Right lung (tissue), 2 donors: ENCODE measurements at regions not wholly inside any gene's neighbourhood (a gene's known extent, or its start where the extent isn't known, plus 50 kb on each side); places are given as distances from the start of the nearest gene placed in this dataset.
"Not testable (repeated sequence)": the region's sequence is repeated elsewhere in the genome, so short reads cannot be mapped to it uniquely, and the experiment has no call there.

Source experiments
- DNase-seq, 2 donors: peaks; one replicate each; pipeline ENCODE4 v3.0.0-alpha.2; 2013

DNA sequence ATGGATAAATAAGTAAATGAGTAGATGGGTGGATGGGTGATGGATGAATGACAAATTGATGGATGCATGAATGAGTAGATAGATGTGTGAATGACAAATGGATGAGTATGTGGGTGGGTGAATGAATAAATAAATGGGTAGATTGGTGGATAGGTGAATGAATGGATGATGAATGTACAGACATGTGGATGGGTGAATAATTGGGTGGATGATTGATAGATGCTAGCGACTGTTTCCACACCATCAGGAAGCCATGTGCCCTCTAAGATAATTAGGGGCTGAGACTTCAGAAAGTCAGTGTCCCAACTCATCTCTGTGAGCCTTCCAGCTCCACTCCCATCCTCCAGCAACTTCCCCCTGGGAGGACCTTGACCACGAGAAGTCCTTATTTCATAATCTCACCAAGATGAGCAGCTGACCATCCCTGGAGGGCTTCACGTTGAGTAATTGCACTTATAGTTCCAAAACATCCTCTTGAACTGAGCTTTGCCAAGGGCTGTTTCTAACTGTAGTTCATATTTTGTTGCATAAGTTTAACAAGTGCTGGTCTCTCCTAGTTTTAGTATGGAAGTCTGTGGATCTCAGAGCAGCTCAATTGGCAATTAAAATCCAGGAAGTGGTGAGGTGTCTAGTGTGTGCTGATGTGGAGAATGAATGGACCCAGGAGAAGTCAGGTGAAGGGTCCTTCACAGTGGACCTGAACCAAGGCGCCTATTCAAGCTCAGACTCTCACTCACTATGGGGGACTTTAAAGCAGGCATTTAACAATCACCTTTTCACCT lies 295.7 kb downstream of the ADGRD1 start:
- no peak for DNase-seq

DNA sequence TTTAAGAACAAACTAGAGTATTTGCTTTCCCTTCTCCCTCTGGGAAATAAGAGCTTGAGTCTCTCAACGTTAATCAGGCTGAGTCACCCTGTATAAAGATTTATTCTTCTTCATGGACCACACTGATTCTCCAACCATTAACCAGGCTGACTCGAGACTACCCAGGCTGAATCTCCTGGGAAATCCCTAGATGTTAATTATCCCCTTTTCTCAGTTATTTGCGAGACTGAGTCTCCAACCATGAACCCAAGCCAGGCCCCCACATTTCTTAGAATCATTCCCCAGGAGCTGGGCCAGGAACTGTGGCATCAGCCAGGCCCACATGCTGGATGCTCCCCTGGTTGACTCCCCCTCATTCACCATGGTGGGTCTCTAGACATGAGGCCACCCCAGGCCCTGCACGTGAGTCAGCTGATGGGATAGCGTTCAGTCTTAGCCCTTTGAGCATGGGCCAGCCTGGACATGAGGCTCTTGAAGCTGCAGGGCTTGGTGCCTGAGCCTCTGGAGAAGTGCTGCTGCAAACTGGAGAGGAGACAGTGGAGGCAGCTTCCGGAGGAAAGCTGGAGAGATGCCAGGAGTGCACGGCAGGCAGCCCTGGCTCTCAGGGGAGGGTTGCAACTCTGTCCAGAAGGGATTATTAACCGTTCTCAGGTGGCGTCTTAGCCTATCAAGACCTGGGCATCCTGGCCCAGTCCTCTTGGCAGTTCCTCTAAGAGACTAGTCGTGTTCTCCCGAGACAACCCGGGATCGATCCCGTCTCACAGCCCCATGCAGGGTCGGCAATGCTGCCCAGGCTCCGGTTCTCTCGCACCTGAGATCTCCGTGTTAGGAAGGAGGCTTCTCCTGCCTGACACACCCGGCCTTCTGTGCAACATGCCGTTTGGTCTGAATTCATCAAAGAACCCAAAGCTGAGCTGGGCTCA lies 296.6 kb downstream of the ADGRD1 start:
- no peak for DNase-seq

DNA sequence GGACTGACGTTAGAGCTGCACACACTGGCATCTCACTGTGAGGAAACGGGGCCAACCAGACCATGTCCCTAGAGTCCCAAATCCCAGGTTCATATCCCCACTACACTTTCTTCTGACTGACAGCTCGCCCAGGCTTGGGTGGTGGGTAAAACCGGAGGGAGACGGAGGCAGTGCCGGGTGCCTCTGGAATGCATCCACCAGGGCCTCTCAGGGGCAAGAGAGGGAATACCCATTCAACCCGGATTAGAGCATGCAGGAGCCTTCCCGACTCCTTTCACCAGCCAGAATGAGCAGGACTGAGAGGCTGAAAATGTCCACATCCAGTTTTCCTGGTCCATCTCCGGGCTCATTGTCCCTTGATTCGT lies 297.2 kb downstream of the ADGRD1 start:
- no peak for DNase-seq

DNA sequence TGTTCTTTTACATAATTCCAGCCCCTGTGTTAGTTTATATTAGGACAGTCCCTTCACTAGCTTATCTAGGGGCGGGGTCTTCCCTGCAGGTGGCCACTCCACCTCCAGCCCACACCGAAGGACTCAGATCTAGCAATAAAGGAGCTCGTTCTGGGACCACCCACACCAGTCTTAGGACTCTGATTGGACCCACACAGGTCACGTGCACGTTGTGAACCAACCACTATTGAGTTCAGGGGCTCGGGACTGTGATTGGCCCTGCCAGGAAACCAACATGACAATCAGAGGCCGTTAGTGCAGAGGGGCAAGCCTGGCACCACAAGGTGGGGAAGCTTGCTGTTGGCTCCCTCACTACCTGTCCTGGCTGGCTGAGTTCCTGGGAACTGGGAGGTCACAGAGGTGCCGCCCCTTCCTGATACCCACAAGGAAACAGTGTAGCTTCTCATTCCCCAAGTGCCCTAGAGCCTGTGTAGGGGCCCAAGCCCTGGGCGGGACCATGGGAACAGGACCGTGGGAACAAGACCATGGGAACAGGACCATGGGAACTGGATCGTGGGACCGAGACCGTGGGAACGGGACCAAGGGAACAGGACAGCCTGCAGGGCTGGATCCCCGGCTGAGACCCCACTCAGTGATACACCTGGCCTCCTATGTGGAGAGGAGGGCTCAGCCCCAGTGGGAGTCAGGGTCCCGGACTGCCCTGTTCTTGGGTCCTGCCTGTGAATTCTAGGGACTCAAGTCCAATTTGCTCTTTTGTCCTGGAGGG lies 297.8 kb downstream of the ADGRD1 start:
- no peak for DNase-seq

DNA sequence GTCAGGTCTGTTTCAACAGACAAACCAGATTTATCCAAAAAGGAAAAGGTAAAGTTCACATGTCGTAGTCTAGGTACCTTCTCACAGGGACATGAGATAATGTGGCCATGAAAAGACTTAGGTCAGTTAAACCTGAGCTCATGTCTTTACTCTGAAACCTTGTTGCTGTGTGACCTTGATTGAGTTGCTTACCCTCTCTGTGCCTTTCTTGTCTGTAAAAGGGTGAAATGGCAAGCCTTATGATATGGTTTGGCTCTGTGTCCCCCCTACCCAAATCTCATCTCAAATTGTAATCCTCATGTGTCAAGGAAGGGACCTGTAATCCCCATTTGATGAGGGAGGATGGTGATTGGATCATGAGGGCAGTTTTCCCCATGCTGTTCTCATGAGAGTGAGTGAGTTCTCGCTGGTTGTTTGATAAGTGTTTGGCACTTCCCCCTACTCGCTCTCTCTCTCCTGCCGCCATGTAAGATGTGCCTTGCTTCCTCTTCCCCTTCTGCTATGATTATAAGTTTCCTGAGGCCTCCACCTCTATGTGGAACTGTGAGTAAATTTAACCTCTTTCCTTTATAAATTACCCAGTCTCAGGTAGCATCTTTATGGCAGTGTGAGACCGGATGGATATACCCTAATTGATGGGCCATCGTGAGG lies 299.8 kb downstream of the ADGRD1 start:
- no peak for DNase-seq

DNA sequence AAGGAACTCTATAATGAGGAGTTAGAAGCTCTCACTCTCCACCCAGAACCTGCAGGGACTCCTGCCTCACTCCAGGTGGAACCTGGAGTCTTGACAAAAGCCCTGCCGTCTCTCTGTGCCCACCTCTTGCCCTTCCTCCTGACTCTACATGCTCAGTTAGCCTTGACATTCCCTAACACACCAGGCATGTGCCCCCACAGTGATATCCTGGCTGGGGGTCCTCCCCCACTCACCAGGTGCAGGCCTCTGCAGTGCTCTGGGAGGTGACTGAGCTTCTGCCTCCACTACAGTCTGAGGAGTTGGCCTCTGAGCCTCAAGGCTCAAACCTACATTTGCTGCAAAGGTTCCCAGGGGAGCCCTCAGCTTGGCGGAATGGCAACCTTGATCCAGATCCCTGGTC lies 300.7 kb downstream of the ADGRD1 start:
- DNase-seq: no peak

DNA sequence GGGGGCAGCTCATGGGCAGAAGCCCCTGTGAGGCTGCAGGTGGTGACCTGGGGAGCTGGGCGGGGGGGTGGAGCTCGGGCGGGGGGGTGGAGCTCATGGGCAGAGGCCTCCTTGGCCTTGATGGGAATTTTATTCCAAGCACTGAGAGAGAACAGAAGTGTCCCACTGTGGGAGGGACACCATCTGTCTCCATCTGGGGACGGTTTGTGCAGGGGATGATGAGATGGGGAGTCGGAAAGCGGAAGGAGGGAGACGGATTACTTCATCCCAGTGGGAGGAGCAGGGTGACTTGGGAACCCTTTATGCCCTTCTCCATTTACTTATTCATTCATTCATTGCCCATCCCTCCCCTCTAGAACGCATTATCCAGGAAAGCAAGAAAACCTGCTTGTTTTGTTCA lies 304.7 kb downstream of the ADGRD1 start:
- DNase-seq: no peak

DNA sequence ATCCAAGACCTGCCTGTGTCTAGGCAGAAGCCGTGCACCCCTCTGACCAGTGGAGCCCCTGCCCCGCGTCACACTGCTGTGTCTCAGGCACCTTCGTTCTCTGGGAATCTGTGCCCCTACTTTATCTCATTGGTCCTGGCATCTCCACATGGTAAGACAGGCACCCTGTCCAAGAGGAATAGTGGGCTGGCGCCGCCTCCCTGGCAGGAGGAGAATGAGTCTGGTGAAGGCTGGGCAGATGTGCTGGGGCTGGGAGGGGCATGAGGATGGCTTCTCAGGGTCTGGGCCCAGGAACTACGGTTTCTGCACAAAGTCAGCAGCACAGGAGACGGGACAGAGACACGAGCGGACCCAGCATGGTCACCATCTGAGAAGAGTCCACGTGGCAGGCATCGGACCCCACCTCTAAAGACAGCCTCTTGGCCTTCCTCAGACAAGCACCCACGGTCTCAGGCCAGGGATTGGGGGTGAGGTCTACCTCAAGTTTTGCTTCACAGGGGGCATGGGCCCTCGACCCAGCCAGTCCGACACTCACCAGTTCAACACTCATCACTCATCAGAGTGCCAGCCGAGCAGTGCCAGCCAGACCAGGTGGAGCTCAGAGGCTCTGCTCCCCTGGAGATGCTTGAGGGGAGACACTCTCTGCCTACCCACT lies 306.7 kb downstream of the ADGRD1 start:
- no peak for DNase-seq

DNA sequence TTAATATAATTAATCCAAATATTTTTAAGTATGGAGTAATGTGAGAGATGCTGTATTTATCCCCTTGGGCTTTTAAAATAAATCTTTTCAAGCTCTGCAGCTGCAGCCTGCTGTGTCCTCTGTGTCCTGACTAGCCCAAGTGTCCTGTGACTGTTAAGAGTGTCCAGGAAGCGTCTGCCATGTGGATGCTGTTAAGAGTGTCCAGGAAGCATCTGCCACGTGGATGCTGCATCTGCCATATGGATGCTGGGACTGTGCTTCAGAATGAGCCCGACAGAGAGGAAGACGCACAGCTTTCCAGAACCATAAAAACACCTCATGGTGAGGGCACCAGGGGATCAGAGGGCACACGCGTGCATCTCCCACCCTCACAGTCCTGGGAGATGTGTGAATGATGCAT lies 307.2 kb downstream of the ADGRD1 start:
- DNase-seq: no peak

DNA sequence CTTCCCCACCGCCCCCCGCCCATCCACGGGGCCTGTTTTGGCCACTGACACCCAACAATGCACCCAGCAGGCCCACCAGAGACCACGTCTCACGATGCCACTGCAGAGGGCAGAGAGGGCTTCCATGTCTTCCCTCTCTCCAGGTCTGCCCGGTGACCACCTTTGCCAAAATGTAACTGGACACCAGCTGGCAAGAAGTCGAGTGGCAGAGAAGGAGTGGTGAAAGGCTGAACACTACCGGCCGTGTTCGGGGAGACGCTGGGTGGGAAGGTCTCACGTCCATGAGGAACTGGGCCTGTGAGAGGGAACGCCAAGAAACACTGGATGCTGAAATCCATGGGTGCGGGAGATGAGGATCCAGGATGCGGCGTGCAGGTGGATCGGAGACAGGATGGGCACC lies 308.2 kb downstream of the ADGRD1 start:
- DNase-seq: no peak

DNA sequence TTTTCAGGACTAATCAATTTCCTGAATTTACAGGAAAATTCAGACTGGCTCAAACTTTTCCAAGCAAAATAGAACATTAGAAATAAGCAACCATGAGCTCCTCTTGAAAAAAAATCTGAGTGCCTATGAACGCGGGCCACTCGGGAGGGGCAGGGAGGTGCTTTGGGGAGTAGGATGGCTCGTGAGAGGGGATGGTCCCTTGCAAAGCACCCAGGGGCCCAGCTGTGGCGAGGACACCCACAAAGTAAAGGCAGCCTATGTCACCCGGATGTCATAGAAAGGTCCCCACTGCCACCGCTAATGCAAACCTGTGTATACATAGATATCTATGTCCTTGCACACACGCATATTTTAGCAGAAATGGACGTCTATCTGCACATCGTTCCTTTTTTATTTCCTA lies 309.9 kb downstream of the ADGRD1 start:
- DNase-seq: no peak

DNA sequence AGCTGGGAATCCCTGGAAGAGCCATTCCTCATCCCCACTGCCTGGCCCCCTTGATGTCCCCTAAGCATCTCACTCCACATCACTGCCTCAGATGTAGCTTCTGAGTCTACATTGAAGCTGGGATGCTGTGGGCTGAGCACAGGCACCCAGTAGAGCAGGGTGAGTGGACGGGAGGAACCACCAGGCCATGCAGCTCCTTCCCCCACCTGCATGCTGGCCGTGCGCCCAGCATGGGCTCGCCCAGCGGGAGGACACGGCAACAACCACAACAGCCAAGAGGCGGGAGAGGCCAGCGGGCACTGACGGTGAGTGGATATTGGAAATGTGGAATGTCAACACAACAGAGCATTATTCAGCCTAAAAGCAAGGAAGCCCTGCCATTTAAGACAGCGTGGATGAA lies 310.9 kb downstream of the ADGRD1 start:
- DNase-seq: no peak

DNA sequence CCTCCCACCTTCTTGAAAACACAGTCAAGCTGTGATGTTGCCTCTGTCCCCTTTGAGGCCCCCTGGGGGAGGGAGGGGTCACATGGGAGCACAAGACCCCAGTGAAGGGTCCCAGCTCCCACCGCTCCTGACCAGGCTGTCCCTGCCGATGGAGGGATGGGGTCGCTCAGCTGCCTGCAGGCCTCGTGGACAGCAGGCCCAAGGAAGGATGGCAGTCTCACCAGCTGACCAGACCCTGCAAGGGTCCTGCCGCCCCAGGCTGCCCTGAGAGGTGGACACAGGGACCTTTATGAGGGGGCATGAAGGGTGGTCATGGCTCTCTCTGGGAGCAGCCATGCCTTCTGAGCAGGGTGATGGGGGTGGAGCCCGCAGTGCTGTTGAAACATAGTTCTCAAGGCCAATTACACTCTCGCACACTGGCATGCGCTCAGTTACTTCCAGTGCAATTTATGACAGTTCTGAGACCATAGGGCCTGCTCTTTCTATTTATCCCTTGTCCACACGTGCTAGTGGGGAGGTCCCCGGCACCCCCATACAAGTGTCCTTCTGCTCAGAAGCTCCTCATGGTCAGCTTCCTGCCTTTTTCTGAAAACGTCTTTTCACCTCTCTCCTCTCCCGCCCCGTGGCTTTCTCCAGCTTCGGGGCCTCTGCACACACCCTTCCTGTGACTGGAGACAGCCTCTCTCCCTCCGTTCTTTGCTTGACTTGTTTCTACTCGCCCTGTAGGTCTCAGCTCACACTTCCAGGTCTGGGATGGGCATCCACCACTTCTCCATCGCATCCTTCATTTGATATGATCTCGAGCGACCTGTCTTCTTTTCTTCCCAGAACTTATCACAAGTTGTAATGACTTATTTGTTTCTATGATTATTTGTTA lies 313.1 kb downstream of the ADGRD1 start:
- no peak for DNase-seq

DNA sequence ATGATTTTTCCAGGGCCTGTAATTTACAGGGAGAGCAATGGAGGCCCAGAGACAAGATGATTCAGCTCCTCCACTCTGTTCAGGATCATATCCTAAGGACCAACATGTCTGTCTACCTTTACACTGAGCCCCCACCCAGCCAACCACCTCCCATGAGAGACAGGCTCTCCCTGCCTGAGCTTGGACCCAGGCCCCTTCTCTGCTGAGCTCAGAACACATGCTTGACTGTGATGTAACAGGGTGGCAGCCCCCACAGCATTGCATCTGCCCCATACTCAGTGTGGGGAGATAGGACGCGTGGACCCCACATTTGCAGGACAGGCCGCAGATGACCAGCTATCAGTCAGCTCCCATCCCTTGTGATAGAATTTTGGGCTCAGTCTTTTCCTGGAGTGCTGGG lies 313.9 kb downstream of the ADGRD1 start:
- no peak for DNase-seq

DNA sequence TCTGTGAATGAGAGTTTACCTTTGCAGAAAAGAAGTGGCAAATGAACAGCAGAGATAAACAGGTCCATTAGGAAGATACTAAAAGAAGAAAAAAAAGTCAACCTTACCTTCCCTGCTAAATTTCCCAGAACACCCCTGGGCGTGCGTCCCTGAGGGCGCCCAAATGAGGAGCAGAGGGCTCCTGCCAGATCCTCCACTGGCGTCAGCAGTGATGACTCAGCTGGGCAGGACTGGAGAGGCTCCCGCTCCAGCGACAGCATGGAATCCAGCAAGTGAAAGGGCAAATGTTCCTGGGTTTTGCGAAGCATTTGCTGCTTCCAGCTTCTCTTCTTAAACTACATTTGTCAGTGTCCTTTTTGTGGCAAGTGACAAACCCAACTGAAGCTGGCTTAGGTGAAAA lies 314.4 kb downstream of the ADGRD1 start:
- not testable (repeated sequence) for DNase-seq

DNA sequence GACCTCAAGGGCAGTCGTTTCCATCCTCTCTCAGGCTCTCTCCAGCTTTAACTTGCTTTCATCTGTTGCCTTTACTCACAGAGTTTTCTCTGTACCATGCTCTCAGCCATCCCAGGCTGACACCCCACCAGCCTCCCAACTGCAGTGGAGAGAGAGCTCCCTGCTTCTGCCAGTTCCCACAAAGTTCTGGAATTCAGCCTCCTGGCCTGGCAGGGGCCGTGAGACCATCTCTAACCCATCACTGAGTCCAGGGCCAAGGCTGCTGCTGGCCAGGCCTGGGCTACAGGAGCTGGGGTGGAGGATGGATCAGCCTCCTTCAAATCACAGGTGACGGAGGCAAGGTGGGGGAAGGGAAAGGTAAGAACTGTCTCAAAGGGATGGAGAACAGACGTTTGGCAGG lies 314.9 kb downstream of the ADGRD1 start:
- not testable (repeated sequence) for DNase-seq

DNA sequence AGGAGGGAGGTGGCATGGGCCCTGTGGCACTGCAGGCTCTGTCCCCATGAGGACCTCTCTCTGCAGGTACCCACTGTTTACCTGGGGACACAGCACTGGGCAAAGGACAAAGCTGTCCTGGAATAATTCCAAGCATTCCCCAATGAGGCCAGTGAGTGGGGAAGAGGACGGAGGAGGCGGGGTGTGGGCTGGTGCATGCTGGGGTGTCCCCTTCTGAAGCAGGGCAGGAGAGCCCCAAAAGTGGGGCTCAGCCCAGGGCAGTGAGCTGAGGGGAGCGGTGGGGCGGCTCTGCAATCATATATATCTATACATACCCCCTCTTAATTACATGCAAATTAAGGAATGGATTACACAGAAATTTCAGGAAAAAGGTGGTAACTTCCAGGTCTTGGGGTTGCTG lies 315.8 kb downstream of the ADGRD1 start:
- DNase-seq: no peak

DNA sequence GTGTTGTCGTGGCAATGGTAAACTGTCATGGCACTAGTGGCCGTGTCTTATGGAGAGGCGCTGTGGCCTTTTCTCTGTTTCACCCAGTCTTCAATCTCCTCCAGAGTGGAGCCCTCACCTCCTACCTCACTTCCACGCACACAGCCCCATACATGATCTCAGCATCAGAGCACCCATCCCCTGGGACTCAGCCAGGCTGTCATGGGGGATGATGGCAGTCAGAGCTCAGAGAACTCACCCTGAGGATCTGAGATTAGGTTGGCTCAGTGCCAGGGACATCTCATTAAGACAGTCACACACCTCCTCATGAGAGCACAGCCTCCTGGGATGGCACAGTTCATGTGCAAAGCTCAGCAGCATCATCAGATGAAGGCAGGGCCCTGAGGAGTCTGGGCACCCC lies 316.3 kb downstream of the ADGRD1 start:
- not testable (repeated sequence) for DNase-seq

DNA sequence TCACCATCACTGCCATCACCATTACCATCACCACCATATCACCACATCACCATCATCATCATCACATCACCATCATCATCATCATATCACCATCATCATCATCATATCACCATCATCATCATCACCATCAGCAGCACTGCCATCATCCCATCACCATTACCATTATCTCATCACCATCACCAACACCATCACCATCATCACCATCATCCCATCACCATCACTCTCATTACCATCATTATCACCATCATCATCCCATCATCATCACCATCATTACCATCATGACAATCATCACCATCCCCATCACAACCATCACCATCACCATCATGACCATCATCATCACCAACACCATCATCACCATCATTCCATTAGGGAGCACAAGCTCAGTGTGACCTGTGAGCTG lies 318.0 kb downstream of the ADGRD1 start:
- no peak for DNase-seq

DNA sequence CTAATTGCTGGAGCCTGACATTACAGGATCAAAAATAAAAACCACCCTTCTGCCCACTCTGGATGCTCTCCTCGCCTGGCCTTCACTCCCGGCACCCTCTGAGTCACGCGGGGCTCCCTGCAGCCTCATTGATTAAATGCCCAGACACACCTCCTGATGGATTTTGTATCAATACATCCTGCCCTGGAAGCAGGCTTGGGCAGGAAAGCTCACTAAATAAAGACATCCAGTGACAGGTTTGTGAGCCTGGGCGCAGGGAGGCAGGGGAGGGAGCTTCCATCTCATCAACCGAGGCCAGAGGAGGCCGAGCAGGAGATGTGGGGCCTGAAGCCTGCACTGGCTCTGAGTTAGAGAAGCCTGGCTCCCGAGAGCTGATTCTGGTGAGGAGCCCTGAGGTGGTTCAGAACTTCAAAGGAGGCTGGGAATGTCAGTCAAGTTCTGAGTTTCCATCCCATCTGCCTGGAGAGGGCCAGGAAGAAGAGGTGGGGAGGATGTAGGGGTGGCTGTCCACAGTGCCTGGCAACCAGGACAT lies 318.6 kb downstream of the ADGRD1 start:
- DNase-seq: not testable (repeated sequence)
